ENCODE measurements at regions not wholly inside any gene's neighbourhood (a gene's known extent, or its start where the extent isn't known, plus 50 kb on each side); places are given as distances from the start of the nearest gene placed in this dataset.
"Not testable (repeated sequence)": the region's sequence is repeated elsewhere in the genome, so short reads cannot be mapped to it uniquely, and the experiment has no call there.

DNA sequence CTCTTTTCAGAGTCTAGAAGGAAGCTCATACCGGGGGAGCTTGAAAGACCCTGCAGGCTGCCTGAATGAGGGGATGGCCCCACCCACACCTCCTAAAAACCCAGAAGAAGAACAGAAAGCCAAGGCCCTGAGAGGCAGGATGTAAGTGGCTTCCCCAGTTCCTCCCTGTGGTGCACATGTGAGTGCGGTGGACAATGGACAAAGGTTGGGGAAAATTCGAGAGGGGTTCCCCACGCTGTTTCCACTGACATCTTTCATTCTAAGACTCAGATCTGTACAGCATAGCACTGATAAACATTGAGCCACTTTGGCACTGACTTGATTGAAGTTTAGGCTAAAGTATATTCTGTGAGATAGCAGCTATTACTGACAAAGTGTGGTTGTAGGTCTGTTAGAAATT lies 79.5 kb upstream of the UMPS start:
- no peak for DNase-seq

DNA sequence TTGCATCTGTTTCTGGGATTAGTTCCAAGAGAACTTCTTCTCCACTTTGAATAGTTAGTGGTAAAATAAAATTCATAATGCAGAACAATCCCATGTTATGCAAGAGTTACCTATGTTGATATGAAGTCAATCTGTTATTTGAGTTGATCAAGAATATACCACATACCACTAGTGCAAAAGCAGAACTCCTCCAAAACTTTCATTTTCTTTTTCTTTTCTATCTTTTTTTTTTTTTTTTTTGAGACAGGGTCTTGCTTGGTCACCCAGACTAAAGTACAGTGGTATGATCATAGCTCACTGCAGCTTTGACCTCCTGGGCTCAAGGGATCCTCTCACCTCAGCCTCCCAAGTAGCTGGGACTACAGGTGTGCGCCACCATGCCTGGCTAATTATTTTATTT lies 78.8 kb upstream of the UMPS start:
- DNase-seq, result not testable (repeated sequence)

DNA sequence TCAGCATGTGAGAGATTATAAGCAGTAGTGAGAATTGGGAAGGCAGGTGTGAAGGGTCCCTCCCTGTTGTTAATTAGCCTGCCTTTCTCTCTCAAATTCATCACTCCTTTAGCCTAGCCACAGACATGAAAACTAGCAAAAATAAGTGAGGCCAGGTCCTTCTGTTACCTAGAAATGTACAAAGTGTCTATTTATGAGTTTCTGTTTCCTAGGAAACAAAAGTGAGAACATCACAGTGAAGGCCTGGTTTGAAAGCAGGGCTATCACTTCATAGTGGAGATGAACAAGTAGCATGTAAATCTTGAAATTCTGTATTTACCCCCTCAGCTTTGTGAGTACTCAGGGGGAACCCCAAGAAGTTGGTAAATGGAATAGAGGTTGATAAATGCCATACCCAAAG lies 78.2 kb upstream of the UMPS start:
- DNase-seq, result no peak

DNA sequence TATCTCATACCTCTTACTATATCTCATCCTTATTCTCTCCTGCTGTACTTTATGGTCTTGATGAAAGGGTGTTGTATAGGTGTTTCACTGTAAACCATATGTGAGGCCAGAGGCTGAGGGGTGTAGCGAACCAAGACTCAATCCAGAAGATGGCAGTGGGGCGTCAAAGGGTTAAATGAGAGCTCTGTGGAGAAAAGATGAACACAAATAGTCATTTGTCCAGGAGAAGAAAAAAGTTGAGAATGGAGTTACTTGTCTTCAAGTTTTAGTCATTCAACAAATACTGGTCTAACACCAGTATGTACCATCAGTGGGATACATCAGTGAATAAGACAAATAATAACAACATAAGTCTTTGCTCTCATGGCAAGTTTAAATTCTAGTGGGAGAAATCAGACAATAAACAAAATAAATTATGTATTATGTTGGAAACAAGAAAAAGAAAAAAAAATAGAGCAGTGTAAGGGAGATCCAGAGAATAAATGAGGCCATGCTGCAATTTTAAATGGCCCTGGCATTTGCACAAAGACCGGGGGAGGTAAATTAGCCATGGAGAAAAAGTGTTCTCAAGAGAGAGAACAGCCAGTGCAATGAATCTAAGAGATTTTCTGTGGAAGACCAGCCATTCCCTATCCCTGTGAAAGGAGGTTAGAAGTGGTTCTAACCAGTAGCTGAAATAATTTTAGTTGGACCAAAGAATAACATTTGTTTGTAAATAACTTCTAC lies 77.0 kb upstream of the UMPS start:
- DNase-seq, result no peak

DNA sequence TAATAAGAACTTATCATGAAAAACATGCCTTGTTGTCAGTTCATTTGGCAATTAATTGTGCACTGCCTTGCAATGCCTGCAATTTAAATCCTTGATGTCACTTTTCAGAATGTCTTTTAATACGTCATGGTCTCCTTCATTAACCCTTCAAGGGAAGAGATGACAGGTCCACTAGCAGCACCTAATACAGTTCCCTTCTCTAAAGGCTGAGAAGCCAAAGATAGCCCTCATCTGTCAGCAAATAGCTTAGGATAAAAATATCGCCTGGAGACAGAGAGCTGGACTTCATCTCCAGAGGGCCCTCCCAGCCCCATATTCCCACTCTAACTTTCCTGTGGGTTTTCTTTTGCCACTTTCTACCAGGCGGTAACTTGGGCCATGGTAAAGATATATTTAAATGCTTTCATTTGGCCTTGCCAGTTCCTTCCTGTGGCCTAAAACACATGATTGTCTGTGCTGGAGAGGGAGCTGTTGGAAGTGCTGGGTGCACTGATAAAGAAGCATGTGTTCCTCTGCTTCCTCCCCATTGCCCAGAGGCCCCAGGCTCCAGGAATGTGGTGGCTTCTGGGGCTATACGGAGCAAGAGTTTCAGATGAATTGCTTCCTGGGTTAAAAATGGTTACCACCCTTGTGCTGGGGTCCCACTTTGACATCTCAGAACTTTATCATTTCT lies 76.3 kb upstream of the UMPS start:
- DNase-seq, result no peak

DNA sequence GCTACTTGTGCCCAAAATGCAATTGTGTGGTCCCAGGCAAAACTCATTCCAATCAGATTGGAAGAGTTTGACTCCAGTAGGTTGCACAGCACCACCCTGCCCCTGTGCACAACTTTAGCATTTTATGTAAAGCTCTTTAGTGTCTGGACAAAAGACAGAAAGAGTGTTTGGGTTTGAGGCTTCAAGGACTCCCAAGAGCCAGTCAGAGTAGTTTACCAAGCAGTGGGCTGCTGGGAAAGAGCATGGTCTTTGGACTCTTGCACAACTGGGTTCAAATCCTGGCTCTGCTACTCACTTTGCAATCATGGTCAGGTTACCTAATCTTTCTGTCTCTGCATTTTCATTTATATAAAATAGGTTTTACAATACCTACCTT lies 75.8 kb upstream of the UMPS start:
- DNase-seq, result no peak

DNA sequence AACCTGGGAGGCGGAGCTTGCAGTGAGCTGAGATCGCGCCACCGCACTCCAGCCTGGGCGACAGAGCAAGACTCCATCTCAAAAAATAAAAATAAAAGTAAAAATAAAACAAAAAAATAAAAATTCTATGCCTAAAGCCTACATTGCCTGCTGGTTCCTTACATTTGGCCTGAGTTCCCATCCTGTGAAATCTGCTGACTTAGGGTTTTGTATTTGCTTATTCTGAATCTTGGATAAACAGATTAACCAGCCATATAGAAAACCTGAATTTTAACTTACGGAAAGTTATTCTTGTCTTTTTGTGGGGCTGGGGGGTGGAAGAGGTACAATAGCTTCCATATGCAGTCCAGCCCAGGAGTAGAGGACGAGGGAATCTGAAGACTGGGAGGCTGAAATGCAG lies 73.7 kb upstream of the UMPS start:
- no peak for DNase-seq

DNA sequence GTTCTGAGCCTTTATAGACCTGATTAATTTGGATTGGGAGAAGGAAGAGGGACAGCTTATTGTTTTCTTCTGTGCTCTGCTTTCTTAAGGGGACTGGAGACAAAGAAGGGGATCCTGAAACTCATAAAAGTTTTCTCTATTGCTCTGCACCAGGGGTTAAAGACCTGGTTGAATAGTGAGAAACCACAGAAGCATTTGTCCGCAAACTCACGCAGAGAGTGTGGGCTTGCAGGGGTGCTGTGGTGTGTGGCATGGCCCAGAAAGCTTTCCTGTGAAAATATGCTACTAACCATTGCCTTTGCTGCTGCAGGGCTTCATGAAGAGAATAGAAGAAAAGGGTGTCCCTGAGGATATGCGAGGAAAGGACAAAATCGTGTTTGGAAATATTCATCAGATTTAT lies 73.1 kb upstream of the UMPS start:
- no peak for DNase-seq

DNA sequence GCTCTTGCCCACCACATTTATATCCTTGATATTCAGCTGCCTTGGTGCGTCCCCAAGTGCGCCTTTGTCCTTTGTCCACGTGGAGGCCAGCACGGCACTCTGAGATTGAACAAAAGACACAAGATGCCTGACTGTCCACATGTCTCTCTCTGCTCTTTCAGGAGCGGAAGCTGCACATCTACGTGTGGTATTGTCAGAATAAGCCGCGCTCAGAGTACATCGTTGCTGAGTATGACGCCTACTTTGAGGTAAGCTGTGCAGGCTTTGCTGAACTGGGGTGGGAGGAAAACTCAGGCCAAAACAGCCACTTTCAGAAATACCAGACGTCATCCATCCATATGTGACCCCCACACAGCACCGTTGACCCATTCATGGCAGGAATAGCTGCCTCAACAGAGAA lies 72.0 kb upstream of the UMPS start:
- DNase-seq, result no peak

DNA sequence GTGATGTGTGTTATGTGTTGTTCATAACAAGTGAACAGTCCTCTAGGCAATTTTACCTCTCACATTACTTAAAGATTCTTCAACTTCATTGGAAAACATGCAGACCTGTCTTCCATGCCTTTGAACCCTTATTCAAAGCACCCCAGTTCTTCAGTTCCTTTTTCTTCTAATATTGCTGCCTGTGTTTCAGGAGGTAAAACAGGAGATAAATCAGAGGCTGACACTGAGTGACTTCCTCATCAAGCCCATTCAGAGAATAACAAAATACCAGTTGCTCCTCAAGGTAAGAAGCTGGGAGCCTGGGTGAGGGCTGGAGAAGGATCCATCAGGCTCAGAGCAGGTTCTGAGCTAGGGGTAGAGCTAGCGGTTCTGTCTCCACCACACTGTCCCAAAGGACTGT lies 71.1 kb upstream of the UMPS start:
- no peak for DNase-seq

DNA sequence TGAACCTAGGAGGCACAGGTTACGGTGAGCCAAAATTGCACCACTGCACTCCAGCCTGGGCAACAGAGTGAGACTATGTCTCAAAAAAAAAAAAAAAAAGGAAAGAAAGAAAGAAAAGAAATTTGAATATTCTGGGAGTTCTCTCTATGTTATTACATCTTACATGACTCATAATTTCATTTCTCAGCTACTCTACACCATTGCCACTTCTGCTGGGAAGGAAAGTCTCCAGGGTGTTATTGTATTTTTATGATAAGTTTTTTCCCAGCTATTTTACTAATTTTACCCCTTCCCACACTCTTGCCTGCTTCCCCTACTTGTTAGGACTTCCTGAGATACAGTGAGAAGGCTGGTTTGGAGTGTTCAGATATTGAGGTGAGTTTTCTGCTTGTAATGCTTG lies 69.7 kb upstream of the UMPS start:
- DNase-seq, result no peak

DNA sequence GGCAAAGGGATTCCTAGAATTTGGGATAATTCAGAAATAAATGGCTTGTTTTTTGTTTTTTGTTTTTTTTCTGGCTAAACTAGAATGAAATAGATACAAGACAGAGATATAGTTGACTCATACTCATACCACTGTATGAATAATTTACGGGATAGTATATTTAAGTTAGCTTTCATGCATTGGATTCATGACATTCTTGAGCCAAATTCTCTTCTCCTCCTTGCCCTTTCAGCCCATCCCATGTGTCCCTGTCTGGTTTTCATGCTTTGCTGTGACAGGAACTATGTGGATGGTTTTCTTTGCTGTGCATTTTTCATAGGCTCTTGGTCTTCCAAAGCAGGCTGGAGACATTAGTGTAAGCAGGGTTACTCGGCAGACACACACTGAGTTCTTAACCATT lies 66.6 kb upstream of the UMPS start:
- no peak for DNase-seq

DNA sequence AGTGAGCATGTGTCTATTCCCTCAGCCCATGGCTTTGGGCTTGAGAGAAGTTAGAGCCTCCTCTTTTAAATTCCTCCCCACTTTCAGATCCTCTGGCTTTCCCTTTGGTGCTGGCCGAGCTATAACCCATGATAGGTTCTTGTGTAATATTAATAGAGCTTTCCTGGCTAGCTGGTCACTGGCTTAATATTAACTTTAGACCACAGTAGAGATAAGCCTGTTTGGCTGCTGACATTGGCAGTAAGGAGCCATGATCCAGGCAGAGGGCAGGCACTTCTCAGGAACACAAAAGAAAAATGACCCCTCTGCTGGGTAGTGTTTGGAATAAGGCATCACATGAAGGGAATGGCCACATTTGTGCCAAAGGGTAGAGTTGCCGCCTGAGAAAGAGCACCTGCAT lies 65.4 kb upstream of the UMPS start:
- DNase-seq, result no peak

DNA sequence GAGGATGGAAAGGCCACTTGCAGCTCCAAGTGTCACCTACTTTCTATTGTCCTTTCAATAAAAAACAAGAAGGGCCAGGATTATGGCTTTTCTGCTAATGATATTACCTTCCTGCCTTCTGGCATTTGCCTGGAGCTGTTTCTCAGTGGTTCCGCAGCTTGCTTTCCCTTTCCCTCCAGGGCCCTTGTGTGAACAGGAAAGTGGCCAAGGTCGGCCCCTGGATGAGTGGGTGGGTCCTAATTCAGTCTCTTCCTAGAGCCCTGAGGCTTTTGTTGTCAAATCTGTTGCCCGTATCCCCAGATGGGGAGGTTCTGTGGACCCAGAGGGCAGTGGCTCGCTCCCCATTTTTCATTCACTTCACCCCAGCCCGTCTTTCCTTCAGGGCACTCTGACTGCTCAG lies 64.2 kb upstream of the UMPS start:
- no peak for DNase-seq

DNA sequence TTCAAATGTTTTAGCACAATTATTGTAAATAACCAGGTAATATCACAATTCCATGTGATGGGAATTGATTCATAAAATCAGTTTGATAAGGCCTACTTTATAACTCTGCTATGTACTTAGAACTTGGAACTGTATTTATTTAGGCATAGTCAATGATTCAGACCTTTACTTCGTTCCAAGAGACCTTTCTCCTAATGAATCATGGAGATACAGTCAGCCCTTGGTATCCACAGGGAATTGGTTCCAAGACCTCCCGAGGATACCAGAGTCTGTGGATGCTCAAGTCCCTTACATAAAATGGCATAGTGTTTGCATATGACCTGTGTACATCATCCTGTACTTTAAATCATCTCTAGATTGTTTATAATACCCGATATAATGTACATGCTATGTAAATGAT lies 60.8 kb upstream of the UMPS start:
- DNase-seq, result no peak

DNA sequence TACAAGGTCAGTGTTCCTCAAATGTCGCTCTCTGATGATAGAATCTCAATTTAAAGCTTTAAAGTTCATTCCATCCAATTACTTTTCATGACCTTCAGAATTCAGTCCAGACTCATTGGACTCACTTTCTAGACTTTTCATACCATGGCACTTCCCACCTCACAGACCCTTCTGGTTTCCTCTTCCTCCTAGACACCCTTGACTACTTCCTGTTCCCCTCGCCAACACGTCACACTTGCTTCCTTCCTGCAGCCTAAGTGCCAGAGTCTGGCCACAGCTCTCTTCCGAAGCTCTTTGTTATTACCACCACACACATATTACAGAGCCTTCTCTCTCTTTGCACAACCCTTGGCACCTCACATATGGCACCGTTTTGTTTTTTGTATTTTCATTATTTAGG lies 59.1 kb upstream of the UMPS start:
- no peak for DNase-seq

DNA sequence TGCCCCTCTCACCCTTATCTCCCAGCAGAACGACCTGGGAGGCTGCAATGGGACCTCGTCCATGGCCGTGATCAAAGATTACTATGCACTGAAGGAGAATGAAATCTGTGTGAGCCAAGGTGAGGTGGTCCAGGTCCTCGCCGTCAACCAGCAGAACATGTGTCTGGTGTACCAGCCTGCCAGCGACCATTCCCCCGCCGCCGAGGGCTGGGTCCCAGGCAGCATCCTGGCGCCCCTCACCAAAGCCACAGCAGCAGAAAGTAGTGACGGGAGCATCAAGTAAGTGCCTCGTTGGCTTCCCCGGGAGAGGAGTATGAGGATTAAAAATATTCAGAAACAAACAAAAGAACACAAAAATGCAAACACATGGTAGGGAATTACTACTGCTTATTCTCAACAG lies 55.9 kb upstream of the UMPS start:
- no peak for DNase-seq

DNA sequence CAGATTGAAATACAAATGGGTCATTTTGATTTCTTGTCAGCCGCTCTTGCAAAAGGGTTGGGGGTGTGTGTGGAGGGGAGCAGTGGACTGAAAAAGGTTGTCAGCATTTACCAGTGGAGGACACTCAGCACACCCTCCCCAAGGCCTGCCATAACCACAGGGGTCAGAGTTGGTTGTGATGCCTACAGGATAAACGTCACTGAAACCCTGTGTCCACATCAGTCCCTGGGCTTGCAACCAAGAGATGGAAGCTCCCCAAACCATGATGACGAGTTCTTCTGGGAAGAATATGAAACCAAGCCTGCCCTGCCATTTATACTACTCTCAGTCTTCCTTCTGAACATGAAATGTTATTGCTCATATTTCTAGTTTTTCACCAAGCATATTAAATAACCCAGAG lies 54.0 kb upstream of the UMPS start:
- no peak for DNase-seq

DNA sequence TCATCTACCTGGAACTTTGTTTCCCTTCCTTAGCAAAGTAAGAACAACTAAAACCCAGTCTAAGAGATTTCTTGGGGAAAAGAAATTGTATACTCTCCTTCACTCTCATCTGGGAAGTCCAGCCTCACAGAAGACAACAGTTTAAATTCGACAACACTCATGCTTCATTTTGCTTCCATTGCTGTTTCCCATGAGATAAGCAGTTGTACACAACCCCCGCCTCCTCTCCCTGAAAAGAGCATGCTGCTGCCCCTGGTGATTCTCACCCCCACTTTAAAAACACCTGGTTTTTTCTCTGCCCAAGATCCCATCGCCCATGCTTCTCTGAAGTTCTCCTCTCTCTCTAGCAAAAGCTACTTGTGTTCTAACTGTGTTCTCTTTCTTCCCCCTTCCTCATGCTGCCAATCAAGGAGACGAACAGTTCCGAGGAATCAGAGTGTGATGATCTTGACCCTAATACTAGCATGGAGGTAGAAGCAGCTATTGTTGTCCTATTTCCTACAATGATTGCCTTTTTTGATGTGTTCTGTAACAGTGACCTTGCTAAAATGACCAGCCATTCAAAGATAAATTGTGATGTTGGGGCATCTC lies 51.1 kb upstream of the UMPS start:
- DNase-seq, result no peak
